ENCODE measurements at regions not wholly inside any gene's neighbourhood (a gene's known extent, or its start where the extent isn't known, plus 50 kb on each side); places are given as distances from the start of the nearest gene placed in this dataset.

DNA sequence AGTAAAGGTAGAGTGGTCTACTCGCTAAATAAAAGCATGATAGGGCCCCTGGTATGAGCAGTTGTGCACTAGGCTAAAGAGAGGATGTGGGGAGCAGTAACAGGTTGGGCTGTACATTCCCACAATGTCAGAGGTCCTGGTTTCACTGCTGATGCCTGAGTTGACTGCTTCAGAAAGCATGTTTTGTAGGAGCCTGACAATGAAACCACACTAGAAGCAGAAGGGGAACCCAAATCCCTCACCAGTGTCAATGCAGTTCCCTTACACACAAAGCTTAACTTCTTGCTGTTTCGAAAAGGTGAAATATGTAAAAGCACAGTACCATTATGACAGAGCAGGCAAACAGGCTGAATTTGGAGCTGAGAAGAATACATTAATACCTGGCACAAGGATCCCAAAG is 291.7 kb upstream of the KYNU start:
- 87 to 98% methylated on average over 2 of the region's 2 CpGs for WGBS, 2 donors
- TF ChIP-seq, protein P1, sequence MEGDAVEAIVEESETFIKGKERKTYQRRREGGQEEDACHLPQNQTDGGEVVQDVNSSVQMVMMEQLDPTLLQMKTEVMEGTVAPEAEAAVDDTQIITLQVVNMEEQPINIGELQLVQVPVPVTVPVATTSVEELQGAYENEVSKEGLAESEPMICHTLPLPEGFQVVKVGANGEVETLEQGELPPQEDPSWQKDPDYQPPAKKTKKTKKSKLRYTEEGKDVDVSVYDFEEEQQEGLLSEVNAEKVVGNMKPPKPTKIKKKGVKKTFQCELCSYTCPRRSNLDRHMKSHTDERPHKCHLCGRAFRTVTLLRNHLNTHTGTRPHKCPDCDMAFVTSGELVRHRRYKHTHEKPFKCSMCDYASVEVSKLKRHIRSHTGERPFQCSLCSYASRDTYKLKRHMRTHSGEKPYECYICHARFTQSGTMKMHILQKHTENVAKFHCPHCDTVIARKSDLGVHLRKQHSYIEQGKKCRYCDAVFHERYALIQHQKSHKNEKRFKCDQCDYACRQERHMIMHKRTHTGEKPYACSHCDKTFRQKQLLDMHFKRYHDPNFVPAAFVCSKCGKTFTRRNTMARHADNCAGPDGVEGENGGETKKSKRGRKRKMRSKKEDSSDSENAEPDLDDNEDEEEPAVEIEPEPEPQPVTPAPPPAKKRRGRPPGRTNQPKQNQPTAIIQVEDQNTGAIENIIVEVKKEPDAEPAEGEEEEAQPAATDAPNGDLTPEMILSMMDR (IDR thresholded peaks at IDR 0.05): no peak
- TF ChIP-seq POLR2A (IDR thresholded peaks at IDR 0.05) (no peak), EP300 (IDR thresholded peaks at IDR 0.05) (no peak), POLR2AphosphoS5 (IDR thresholded peaks at IDR 0.05) (no peak)
- H3K9me3 ChIP-seq: no peaks in the 10 kb centered on the region
- H3K4me3 ChIP-seq: no peak overlapping the region
- H3K27ac ChIP-seq: no peak overlapping the region
- DNase-seq (no peak), ATAC-seq (ENCODE audit: low FRiP score in 2 of 2) (no peak)
- H3K36me3 ChIP-seq: no peaks in the 10 kb centered on the region
- H3K4me1 ChIP-seq: no peaks in the 10 kb centered on the region
- no peaks in the 10 kb centered on the region for H3K27me3 ChIP-seq

DNA sequence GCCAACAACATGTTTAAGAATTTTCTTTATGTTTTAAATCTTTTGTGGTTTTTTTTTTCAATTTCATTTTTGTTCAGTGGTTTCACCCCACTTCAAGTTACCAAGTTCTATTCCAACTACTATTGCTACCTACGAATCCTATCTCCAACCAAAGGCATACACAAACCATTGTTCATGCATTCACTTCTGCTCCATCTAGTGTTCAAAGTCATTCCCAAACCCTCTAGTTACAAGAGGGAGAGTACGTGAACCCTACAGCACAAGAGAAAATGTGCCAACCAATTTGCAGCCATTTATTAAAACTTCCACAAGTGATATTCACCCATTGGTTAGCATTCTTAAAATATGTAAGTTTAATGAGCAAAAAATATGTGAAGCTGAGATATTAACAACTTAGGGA is 295.1 kb upstream of the KYNU start:
- WGBS, 2 donors: 78 to 85% methylated on average over 2 of the region's 2 CpGs
- TF ChIP-seq POLR2AphosphoS5 (IDR thresholded peaks at IDR 0.05) (no peak), POLR2A (IDR thresholded peaks at IDR 0.05) (no peak)
- no peaks in the 10 kb centered on the region for H3K9me3 ChIP-seq
- no peaks in the 10 kb centered on the region for H3K36me3 ChIP-seq
- H3K27me3 ChIP-seq: no peaks in the 10 kb centered on the region
- no peaks in the 10 kb centered on the region for H3K4me1 ChIP-seq
- ATAC-seq (ENCODE audit: low FRiP score in 2 of 2): no peak
- no peak overlapping the region for H3K4me3 ChIP-seq
- no peak overlapping the region for H3K27ac ChIP-seq
- DNase-seq: no peak

DNA sequence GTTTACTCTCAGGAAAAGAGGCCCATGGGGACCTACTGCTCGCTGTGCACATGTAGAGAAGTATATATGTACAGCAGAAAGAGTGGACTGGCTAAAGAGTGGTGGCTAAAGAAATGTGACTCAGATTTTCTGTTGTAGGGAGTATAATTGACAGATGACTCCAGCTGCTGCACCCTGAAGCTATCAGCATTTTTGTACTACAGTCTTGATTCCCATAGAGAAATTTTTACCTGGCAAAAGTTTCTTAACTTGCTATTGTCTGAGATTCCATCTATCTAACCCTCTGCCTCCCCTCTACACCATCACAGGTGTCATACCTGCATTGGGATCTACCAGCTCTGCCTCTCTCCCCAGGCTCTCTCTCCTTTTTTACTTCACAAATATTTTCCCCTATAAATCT is 296.0 kb upstream of the KYNU start:
- no peak for ATAC-seq (ENCODE audit: low FRiP score in 2 of 2)
- Histone ChIP-seq H3K4me3 (no peak overlapping the region), H3K27ac (no peak overlapping the region), H3K36me3 (no peaks in the 10 kb centered on the region), H3K4me1 (no peaks in the 10 kb centered on the region), H3K9me3 (no peaks in the 10 kb centered on the region), H3K27me3 (no peaks in the 10 kb centered on the region)
- TF ChIP-seq POLR2AphosphoS5 (IDR thresholded peaks at IDR 0.05) (no peak), EP300 (IDR thresholded peaks at IDR 0.05) (no peak), POLR2A (IDR thresholded peaks at IDR 0.05) (no peak)
- TF ChIP-seq, protein P1 (IDR thresholded peaks at IDR 0.05): no peak
- no peak for DNase-seq
- 42 to 63% methylated on average over 1 of the region's 1 CpG for WGBS, 2 donors

DNA sequence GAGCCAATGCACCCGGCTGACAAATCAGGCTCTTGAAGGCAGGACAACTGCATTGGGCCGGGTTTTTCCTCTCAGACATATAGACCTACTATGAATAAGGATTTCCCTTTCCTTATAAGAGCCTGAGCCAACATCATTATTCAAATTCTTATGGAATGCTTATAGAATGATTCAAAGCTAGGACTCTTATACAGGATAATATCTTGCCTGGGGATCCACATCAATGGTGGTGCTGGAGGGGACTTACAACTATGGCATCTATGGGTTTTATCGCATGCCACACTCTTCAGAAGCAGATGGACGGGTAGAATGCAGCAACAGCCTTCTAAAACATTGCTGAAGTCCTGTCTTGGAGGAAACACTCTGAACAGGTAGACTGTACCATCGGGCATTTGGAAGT is 296.8 kb upstream of the KYNU start:
- 84 to 88% methylated on average over 5 of the region's 5 CpGs for WGBS, 2 donors
- H3K27me3 ChIP-seq: no peaks in the 10 kb centered on the region
- TF ChIP-seq POLR2A (IDR thresholded peaks at IDR 0.05) (no peak), POLR2AphosphoS5 (IDR thresholded peaks at IDR 0.05) (no peak), EP300 (IDR thresholded peaks at IDR 0.05) (no peak)
- TF ChIP-seq, protein P1 (IDR thresholded peaks at IDR 0.05): no peak
- H3K9me3 ChIP-seq: no peaks in the 10 kb centered on the region
- H3K4me3 ChIP-seq: no peak overlapping the region
- DNase-seq (no peak), ATAC-seq (ENCODE audit: low FRiP score in 2 of 2) (no peak)
- H3K4me1 ChIP-seq: no peaks in the 10 kb centered on the region
- H3K27ac ChIP-seq: no peak overlapping the region
- H3K36me3 ChIP-seq: no peaks in the 10 kb centered on the region

DNA sequence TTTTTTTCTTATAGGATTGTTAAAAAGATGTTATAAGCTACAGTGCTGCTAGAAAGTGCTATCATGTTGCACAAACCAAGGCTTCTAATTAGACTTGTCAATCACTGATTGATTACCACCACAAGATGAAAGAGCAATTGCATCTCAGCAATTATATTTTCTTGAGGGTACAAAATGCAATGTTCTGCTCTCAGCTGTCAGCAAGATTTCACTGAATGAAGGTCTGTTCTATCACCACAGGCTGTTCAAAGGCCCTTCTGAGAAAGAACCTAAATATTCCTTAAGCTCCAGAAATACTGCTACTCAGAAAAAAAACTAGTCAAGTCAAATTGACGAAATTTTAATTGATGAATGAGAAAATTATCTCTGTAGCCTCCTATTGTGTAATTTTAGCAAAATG is 301.9 kb upstream of the KYNU start:
- H3K9me3 ChIP-seq: no peaks in the 10 kb centered on the region
- H3K4me1 ChIP-seq: no peaks in the 10 kb centered on the region
- no peak for TF ChIP-seq POLR2AphosphoS5 (IDR thresholded peaks at IDR 0.05)
- TF ChIP-seq, protein P1 (IDR thresholded peaks at IDR 0.05): no peak
- TF ChIP-seq POLR2A (IDR thresholded peaks at IDR 0.05): no peak
- TF ChIP-seq EP300 (IDR thresholded peaks at IDR 0.05): no peak
- no peak overlapping the region for H3K27ac ChIP-seq
- H3K36me3 ChIP-seq: no peaks in the 10 kb centered on the region
- 31 to 47% methylated on average over 1 of the region's 1 CpG for WGBS, 2 donors
- no peak overlapping the region for H3K4me3 ChIP-seq
- DNase-seq (no peak), ATAC-seq (ENCODE audit: low FRiP score in 2 of 2) (no peak)
- no peaks in the 10 kb centered on the region for H3K27me3 ChIP-seq

All from upper lobe of left lung (tissue), 6 donors.